HG03103 (cell line): ENCODE measurements at regions not wholly inside any gene's neighbourhood (a gene's known extent, or its start where the extent isn't known, plus 50 kb on each side); places are given as distances from the start of the nearest gene placed in this dataset.

Experiments
- ATAC-seq: cut with Tn5 transposase; IDR thresholded peaks from one replicate; pipeline ENCODE4 v1.9.1; 2021; ENCODE audit warnings: low read depth; ENCODE audit not compliant: unreplicated experiment

- ATAC-seq = no peak
Measured at GRCh38 chr3:59593380-59593779, 543.6 kb upstream of the CFAP20DC start.

- no peak for ATAC-seq
Measured at GRCh38 chr3:59580996-59581395, 531.2 kb upstream of the CFAP20DC start.

GRCh38 chr3:59580499-59580898 is 530.7 kb upstream of the CFAP20DC start:
- ATAC-seq = no peak

GRCh38 chr3:59578129-59578528 is 528.3 kb upstream of the CFAP20DC start:
- no peak for ATAC-seq

GRCh38 chr3:59576606-59577005 is 526.8 kb upstream of the CFAP20DC start:
- no peak for ATAC-seq

GRCh38 chr3:59575113-59576001 is 525.5 kb upstream of the CFAP20DC start:
- peak; percentile 77 for ATAC-seq

- no peak for ATAC-seq
Measured at GRCh38 chr3:59573911-59574310, 524.1 kb upstream of the CFAP20DC start.

- ATAC-seq = no peak
Measured at GRCh38 chr3:59572106-59572505, 522.3 kb upstream of the CFAP20DC start.

- ATAC-seq = no peak
Measured at GRCh38 chr3:59570806-59571205, 521.0 kb upstream of the CFAP20DC start.

- no peak for ATAC-seq
Measured at GRCh38 chr3:59567661-59568060, 517.8 kb upstream of the CFAP20DC start.

- peak; percentile 93 for ATAC-seq
Measured at GRCh38 chr3:59566481-59566975, 516.7 kb upstream of the CFAP20DC start.

GRCh38 chr3:59565125-59565524 is 515.3 kb upstream of the CFAP20DC start:
- ATAC-seq = no peak

GRCh38 chr3:59563966-59564365 is 514.1 kb upstream of the CFAP20DC start:
- ATAC-seq = no peak

GRCh38 chr3:59563072-59563605 is 513.3 kb upstream of the CFAP20DC start:
- no peak for ATAC-seq

GRCh38 chr3:59559721-59560435 is 510.1 kb upstream of the CFAP20DC start:
- ATAC-seq = no peak

GRCh38 chr3:59558906-59559720 is 509.3 kb upstream of the CFAP20DC start:
- ATAC-seq = no peak

- no peak for ATAC-seq
Measured at GRCh38 chr3:59555593-59556315, 505.9 kb upstream of the CFAP20DC start.

- ATAC-seq = no peak
Measured at GRCh38 chr3:59553076-59553475, 503.3 kb upstream of the CFAP20DC start.

GRCh38 chr3:59551834-59552233 is 502.0 kb upstream of the CFAP20DC start:
- ATAC-seq = no peak

- no peak for ATAC-seq
Measured at GRCh38 chr3:59549962-59550361, 500.1 kb upstream of the CFAP20DC start.
